SKM-1 treated with dmso at 0.1 percent for 144 hours (cell line): ENCODE measurements at regions not wholly inside any gene's neighbourhood (a gene's known extent, or its start where the extent isn't known, plus 50 kb on each side); places are given as distances from the start of the nearest gene placed in this dataset.

Experiments used
- DNase-seq: peaks from one replicate; lab custom pipeline; 2025; ENCODE audit not compliant: unreplicated experiment; lab: John Stamatoyannopoulos, UW

- DNase-seq = peak; percentile 35
Measured at GRCh38 chr5:88374391-88374790, 105.7 kb upstream of the TMEM161B start.

DNA sequence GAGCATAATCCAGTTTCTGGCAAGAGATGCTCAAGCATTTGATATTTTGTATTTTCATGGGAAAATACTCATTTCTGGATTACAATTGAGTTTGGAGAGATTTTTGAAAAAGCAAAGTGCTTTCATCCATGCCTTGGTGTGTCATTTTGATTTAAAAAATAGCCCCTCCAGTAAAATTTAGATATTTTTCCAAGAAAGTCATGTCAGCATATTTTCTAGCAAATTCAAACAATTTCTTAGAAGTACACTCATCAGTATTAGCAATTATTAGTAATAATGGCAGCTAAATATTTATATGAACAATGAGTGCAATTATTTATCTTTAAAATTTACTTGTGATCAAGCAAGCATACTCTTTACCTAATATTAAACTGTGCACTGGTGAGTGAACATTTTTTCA is 102.2 kb upstream of the TMEM161B start:
- DNase-seq = no peak

DNA sequence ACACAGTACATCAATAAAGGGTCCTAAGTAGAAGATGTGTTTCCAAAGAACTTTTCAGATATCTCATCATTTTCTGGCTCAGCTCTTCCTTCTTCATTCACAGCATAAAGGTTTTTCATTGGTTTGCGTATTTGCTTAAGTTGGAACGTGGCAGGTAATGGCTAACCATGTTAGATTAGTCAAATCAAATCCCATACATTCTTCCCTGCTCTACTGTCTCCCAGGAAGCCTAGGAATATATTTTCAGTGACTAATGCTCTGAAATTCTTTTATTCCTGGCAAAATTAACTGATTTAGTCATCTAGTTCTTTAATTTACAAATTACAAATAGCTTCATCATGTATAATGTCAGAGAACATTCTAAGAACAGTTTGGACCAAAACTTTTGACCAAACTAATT is 99.6 kb upstream of the TMEM161B start:
- no peak for DNase-seq

DNA sequence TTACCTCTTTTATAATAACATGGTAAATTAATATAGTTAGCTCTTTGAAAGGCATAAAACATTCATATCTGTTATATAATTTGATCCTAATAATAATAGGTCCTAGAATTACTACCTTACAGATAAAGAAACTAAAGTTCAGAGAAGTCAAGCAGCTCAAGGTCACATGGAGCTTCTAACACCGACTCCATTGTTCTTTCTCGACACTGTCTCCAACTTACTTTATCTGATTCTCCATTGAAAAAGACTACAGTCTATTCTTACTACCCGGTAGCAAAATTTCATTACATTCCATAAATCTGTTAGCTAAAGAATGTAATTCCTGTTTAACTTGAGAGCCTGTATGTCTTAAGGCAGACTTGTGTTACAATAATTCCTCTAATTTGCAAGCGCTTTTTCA is 96.3 kb upstream of the TMEM161B start:
- DNase-seq = no peak

- DNase-seq = no peak
Measured at GRCh38 chr5:88355490-88356050, 86.9 kb upstream of the TMEM161B start.

DNA sequence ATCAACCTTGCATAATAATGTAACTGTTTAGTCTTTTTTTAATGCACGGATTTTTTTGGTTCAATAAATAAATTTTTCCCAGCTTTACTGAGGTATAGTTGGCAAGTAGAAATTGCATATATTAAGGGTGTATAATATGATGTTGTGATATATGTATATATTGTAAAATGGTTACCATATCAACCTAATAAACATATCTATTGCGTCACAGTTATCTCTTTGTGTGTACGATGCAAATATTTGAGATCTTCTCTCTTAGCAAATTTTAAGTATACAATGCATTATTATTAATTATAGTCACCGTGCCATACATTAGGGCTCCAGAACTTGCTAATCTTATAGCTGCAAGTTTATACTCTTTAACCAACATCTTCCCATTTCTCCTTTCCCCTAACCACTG is 57.2 kb upstream of the TMEM161B start:
- DNase-seq = no peak

DNA sequence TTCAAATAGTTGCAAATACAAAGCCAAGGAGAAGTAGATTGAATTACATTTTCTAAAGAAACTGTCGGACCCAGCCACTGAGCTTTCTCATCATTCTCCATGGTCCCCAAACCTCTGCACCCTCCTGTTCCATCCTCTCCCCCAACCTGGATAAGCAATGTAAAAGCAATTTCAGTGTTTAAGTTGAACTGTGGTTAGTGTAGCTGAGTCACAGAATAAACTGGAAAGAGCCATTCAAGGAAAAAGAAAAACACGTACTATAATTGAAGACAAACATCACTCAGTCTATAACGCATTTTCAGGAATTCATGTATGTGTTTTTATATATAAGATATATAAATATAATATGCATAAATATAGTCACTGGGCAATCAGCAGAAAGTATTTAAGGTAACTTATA is 54.1 kb upstream of the TMEM161B start:
- no peak for DNase-seq
